Stimulated activated CD8-positive, alpha-beta memory T cell treated with anti-CD3 and anti-CD28 coated beads, Interleukin-7, amount 100 ng/mL, for 48 hours (primary cell): ENCODE measurements at regions not wholly inside any gene's neighbourhood (a gene's known extent, or its start where the extent isn't known, plus 50 kb on each side); places are given as distances from the start of the nearest gene placed in this dataset.
"Not testable (repeated sequence)": the region's sequence is repeated elsewhere in the genome, so short reads cannot be mapped to it uniquely, and the experiment has no call there.

ENCODE experiments used
- DNase-seq, 2 donors: peaks; one replicate each; pipeline ENCODE4 v3.0.0-alpha.2; 2020; ENCODE audit warnings: low read depth in 1 of 2; ENCODE audit errors: extremely low read depth in 1 of 2

GRCh38 chrX:5314148-5314547 is 914.5 kb downstream of the NLGN4X start:
- DNase-seq: no peak

GRCh38 chrX:5307416-5307815 is 921.3 kb downstream of the NLGN4X start:
- DNase-seq: no peak

- DNase-seq: no peak
Measured at GRCh38 chrX:5306654-5307121, 922.0 kb downstream of the NLGN4X start.

GRCh38 chrX:5305452-5305851 is 923.2 kb downstream of the NLGN4X start:
- no peak for DNase-seq

GRCh38 chrX:5295004-5295403 is 933.7 kb downstream of the NLGN4X start:
- DNase-seq: no peak

GRCh38 chrX:5290635-5291034 is 938.0 kb downstream of the NLGN4X start:
- no peak for DNase-seq

- not testable (repeated sequence) for DNase-seq
Measured at GRCh38 chrX:5289949-5290348, 938.7 kb downstream of the NLGN4X start.

- DNase-seq: no peak
Measured at GRCh38 chrX:5278908-5279307, 949.8 kb downstream of the NLGN4X start.

- no peak for DNase-seq
Measured at GRCh38 chrX:5265324-5265850, 963.3 kb downstream of the NLGN4X start.

GRCh38 chrX:5250106-5250505 is 978.6 kb downstream of the NLGN4X start:
- DNase-seq: no peak

GRCh38 chrX:5242091-5242790 is 986.4 kb downstream of the NLGN4X start:
- DNase-seq: no peak

GRCh38 chrX:5236749-5237148 is 991.9 kb downstream of the NLGN4X start:
- no peak for DNase-seq

GRCh38 chrX:5236096-5236495 is 992.6 kb downstream of the NLGN4X start:
- no peak for DNase-seq

- no peak for DNase-seq
Measured at GRCh38 chrX:5233830-5234229, 994.8 kb downstream of the NLGN4X start.

GRCh38 chrX:5220421-5220820 is 1008.2 kb downstream of the NLGN4X start:
- no peak for DNase-seq

- DNase-seq: no peak
Measured at GRCh38 chrX:5194806-5195205, 1033.9 kb downstream of the NLGN4X start.

- no peak for DNase-seq
Measured at GRCh38 chrX:5180135-5180741, 1048.4 kb downstream of the NLGN4X start.

- no peak for DNase-seq
Measured at GRCh38 chrX:5176766-5177165, 1051.9 kb downstream of the NLGN4X start.

- no peak for DNase-seq
Measured at GRCh38 chrX:5163663-5164062, 1065.0 kb downstream of the NLGN4X start.

- no peak for DNase-seq
Measured at GRCh38 chrX:5155301-5155700, 1073.4 kb downstream of the NLGN4X start.

- DNase-seq: no peak
Measured at GRCh38 chrX:5145957-5146356, 1082.7 kb downstream of the NLGN4X start.

GRCh38 chrX:5142644-5143043 is 1086.0 kb downstream of the NLGN4X start:
- DNase-seq: no peak
